GM21825 (cell line): ENCODE measurements at regions not wholly inside any gene's neighbourhood (a gene's known extent, or its start where the extent isn't known, plus 50 kb on each side); places are given as distances from the start of the nearest gene placed in this dataset.

Experiments used
- ATAC-seq: cut with Tn5 transposase; IDR thresholded peaks from one replicate; pipeline ENCODE4 v1.9.1; 2021; ENCODE audit warnings: mild to moderate bottlenecking, moderate library complexity; ENCODE audit not compliant: unreplicated experiment

GRCh38 chr5:57858905-57859304, 376.3 kb upstream of the ACTBL2 start:
- no peak for ATAC-seq

- ATAC-seq, result no peak
Observed at GRCh38 chr5:57857696-57858095, 375.1 kb upstream of the ACTBL2 start.

GRCh38 chr5:57855831-57856230, 373.2 kb upstream of the ACTBL2 start:
- ATAC-seq, result no peak

GRCh38 chr5:57853929-57854697, 371.5 kb upstream of the ACTBL2 start:
- no peak for ATAC-seq

- ATAC-seq, result no peak
Observed at GRCh38 chr5:57850109-57850508, 367.5 kb upstream of the ACTBL2 start.

GRCh38 chr5:57845025-57845424, 362.4 kb upstream of the ACTBL2 start:
- ATAC-seq, result no peak

GRCh38 chr5:57844410-57844809, 361.8 kb upstream of the ACTBL2 start:
- no peak for ATAC-seq

GRCh38 chr5:57843059-57843367, 360.4 kb upstream of the ACTBL2 start:
- ATAC-seq, result no peak

GRCh38 chr5:57842364-57843058, 359.9 kb upstream of the ACTBL2 start:
- ATAC-seq, result no peak

GRCh38 chr5:57841676-57842363, 359.2 kb upstream of the ACTBL2 start:
- no peak for ATAC-seq

- ATAC-seq, result no peak
Observed at GRCh38 chr5:57839437-57840079, 356.9 kb upstream of the ACTBL2 start.

- ATAC-seq, result no peak
Observed at GRCh38 chr5:57839025-57839424, 356.4 kb upstream of the ACTBL2 start.

GRCh38 chr5:57836921-57837320, 354.3 kb upstream of the ACTBL2 start:
- ATAC-seq, result no peak

GRCh38 chr5:57836331-57836730, 353.7 kb upstream of the ACTBL2 start:
- no peak for ATAC-seq

GRCh38 chr5:57834829-57835608, 352.4 kb upstream of the ACTBL2 start:
- no peak for ATAC-seq

- no peak for ATAC-seq
Observed at GRCh38 chr5:57833489-57833888, 350.9 kb upstream of the ACTBL2 start.

GRCh38 chr5:57832875-57833274, 350.3 kb upstream of the ACTBL2 start:
- no peak for ATAC-seq

- ATAC-seq, result no peak
Observed at GRCh38 chr5:57831932-57832331, 349.3 kb upstream of the ACTBL2 start.

GRCh38 chr5:57831090-57831489, 348.5 kb upstream of the ACTBL2 start:
- no peak for ATAC-seq

- ATAC-seq, result no peak
Observed at GRCh38 chr5:57828221-57828620, 345.6 kb upstream of the ACTBL2 start.
